ENCODE measurements at regions not wholly inside any gene's neighbourhood (a gene's known extent, or its start where the extent isn't known, plus 50 kb on each side); places are given as distances from the start of the nearest gene placed in this dataset.

DNA sequence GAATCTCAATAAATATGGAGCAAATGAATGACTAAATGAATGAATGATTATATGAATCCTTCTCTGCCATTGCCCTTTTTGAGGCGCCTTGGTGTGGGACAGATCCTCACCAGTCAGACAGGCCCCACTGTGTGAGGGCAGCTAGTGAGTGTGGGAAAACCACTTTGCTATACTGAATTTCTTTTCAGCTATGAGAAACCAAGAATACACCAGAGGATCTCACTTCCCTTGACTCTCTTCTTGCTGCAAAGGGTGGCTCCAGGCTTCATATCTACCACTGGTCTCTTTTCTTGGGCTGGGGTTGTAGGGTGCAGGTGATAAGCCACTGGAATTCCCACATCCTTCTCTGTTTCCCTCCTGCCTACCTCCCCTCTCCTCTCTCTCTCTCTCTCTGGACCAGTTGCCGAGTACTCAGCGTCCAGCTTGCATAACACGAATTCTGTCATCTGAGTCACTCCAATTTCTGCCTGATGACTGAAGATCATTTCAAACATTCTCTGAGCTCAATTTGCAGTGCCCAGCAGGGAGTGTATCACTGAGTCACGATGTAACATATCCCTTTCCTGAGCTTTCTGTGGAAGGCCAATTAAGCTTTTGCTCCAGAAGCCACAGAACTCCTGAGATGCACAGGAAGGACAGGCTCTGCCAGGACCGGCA is 304.3 kb upstream of the NCAM1 start:
- no peaks in the 10 kb centered on the region for H3K9me2 ChIP-seq (replicated peaks; ENCODE audit: insufficient read depth)
- WGBS (ENCODE audit: low lambda C conversion rate, missing lambda C conversion rate) = 89% methylated on average over 6 of the region's 6 CpGs
- H3K79me2 ChIP-seq = no peaks in the 10 kb centered on the region
- no peak overlapping the region for H3K27ac ChIP-seq
- DNase-seq (ENCODE audit: low spot score) = no peak
- no peak overlapping the region for H3K4me3 ChIP-seq
- H3K4me1 ChIP-seq (ENCODE audit: insufficient read depth) = no peaks in the 10 kb centered on the region
- H3K36me3 ChIP-seq (replicated peaks; ENCODE audit: insufficient read depth, low read depth) = no peaks in the 10 kb centered on the region
- no peaks in the 10 kb centered on the region for H4K20me1 ChIP-seq (ENCODE audit: insufficient read depth, poor library complexity, severe bottlenecking)
- no peak overlapping the region for H3K4me2 ChIP-seq
- TF ChIP-seq, protein P1, sequence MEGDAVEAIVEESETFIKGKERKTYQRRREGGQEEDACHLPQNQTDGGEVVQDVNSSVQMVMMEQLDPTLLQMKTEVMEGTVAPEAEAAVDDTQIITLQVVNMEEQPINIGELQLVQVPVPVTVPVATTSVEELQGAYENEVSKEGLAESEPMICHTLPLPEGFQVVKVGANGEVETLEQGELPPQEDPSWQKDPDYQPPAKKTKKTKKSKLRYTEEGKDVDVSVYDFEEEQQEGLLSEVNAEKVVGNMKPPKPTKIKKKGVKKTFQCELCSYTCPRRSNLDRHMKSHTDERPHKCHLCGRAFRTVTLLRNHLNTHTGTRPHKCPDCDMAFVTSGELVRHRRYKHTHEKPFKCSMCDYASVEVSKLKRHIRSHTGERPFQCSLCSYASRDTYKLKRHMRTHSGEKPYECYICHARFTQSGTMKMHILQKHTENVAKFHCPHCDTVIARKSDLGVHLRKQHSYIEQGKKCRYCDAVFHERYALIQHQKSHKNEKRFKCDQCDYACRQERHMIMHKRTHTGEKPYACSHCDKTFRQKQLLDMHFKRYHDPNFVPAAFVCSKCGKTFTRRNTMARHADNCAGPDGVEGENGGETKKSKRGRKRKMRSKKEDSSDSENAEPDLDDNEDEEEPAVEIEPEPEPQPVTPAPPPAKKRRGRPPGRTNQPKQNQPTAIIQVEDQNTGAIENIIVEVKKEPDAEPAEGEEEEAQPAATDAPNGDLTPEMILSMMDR (IDR thresholded peaks at IDR 0.05; ENCODE audit: poor library complexity) = no peak
- TF ChIP-seq EZH2 (IDR thresholded peaks at IDR 0.05; ENCODE audit: borderline replicate concordance) (no peak), EZH2phosphoT487 (IDR thresholded peaks at IDR 0.05; ENCODE audit: low read depth, severe bottlenecking, unreplicated experiment) (no peak)
- H2AFZ ChIP-seq = no peak overlapping the region
- no peaks in the 10 kb centered on the region for H3K9me3 ChIP-seq (ENCODE audit: low read depth)
- no peaks in the 10 kb centered on the region for H3K27me3 ChIP-seq

DNA sequence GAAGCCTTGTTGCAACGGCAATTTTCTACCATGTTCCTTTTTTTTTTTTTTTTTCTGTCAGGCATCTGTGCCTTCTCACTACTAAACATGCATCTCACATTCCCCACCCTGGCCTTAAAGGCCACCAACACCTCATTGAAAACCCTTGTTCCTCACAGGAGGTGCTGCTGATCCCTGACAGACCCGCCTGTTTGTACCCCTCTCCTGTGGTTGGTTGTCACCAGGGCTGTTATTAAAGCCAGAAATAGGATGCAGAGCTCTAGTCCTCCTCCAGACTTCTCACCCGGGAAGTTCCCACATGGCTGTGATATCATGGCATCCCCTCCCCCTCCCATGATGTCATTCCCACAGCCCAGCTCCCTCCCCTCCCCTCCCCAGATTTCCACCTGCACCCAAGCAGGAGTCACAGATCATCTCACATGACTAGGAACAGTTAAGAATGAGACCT is 302.8 kb upstream of the NCAM1 start:
- Histone ChIP-seq H3K36me3 (replicated peaks; ENCODE audit: insufficient read depth, low read depth) (no peaks in the 10 kb centered on the region), H3K4me1 (ENCODE audit: insufficient read depth) (no peaks in the 10 kb centered on the region), H3K9me2 (replicated peaks; ENCODE audit: insufficient read depth) (no peaks in the 10 kb centered on the region), H3K79me2 (no peaks in the 10 kb centered on the region), H4K20me1 (ENCODE audit: insufficient read depth, poor library complexity, severe bottlenecking) (no peaks in the 10 kb centered on the region), H3K9me3 (ENCODE audit: low read depth) (no peaks in the 10 kb centered on the region), H2AFZ (no peak overlapping the region), H3K27ac (no peak overlapping the region), H3K4me2 (no peak overlapping the region), H3K4me3 (no peak overlapping the region), H3K27me3 (no peaks in the 10 kb centered on the region)
- TF ChIP-seq EZH2 (IDR thresholded peaks at IDR 0.05; ENCODE audit: borderline replicate concordance) = no peak
- TF ChIP-seq EZH2phosphoT487 (IDR thresholded peaks at IDR 0.05; ENCODE audit: low read depth, severe bottlenecking, unreplicated experiment) = no peak
- TF ChIP-seq, protein P1 (IDR thresholded peaks at IDR 0.05; ENCODE audit: poor library complexity) = no peak
- 47% methylated on average over 2 of the region's 3 CpGs for WGBS (ENCODE audit: low lambda C conversion rate, missing lambda C conversion rate)
- no peak for DNase-seq (ENCODE audit: low spot score)

DNA sequence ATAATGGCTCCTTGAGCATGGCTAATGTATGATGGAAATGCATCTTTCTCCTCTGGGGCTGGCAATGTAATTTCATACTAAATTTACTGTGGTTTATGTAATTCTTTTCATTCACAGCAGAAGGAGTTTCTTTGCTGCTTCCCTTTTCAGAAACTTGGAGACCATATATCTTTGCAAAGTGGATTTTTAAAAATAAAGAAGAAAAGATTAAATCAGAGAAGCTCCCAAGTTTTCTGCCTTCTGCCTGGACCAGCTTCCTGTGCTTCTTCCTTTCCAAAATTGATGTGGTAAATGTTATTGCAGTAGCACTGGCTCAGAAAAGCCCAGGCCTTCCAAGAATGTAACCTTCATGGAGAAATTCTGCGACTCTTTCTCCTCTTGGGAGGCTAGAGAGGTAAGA is 300.1 kb upstream of the NCAM1 start:
- Histone ChIP-seq H3K27me3 (no peaks in the 10 kb centered on the region), H3K27ac (no peak overlapping the region), H3K4me3 (no peak overlapping the region), H2AFZ (no peak overlapping the region), H3K36me3 (replicated peaks; ENCODE audit: insufficient read depth, low read depth) (no peaks in the 10 kb centered on the region), H3K4me1 (ENCODE audit: insufficient read depth) (no peaks in the 10 kb centered on the region), H4K20me1 (ENCODE audit: insufficient read depth, poor library complexity, severe bottlenecking) (no peaks in the 10 kb centered on the region), H3K9me2 (replicated peaks; ENCODE audit: insufficient read depth) (no peaks in the 10 kb centered on the region), H3K9me3 (ENCODE audit: low read depth) (no peaks in the 10 kb centered on the region), H3K4me2 (no peak overlapping the region), H3K79me2 (no peaks in the 10 kb centered on the region)
- 87% methylated on average over 1 of the region's 1 CpG for WGBS (ENCODE audit: low lambda C conversion rate, missing lambda C conversion rate)
- DNase-seq (ENCODE audit: low spot score) = no peak
- TF ChIP-seq, protein P1 (IDR thresholded peaks at IDR 0.05; ENCODE audit: poor library complexity) = no peak
- TF ChIP-seq EZH2phosphoT487 (IDR thresholded peaks at IDR 0.05; ENCODE audit: low read depth, severe bottlenecking, unreplicated experiment) = no peak
- TF ChIP-seq EZH2 (IDR thresholded peaks at IDR 0.05; ENCODE audit: borderline replicate concordance) = no peak

Measured in hepatocyte (in vitro differentiated cells).